HG02588 (cell line): ENCODE measurements at regions not wholly inside any gene's neighbourhood (a gene's known extent, or its start where the extent isn't known, plus 50 kb on each side); places are given as distances from the start of the nearest gene placed in this dataset.
"Not testable (repeated sequence)": the region's sequence is repeated elsewhere in the genome, so short reads cannot be mapped to it uniquely, and the experiment has no call there.

ENCODE experiments used
- ATAC-seq: cut with Tn5 transposase; IDR thresholded peaks from one replicate; pipeline ENCODE4 v1.9.1; 2021; ENCODE audit warnings: mild to moderate bottlenecking, moderate library complexity; ENCODE audit not compliant: unreplicated experiment

DNA sequence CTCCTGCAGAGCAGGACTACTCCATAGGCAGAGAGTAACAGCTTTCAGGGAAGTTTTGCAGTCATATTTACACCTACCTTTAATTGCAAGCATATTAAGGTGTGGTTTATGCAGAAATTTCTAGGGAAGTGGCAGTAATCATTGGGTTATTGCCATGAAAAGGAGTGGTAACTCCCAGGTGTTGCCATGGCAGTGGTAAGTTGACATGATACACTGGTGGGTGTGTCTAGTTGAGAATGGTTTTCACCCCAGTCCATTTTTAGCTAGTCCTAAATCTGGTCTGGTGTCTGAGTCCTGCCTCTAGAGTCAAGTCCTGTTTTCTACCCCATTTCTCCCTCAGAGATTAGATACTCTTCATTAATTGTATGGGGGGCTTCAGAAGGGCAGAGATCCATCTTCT, 128.4 kb upstream of the GMNC start:
- no peak for ATAC-seq

- ATAC-seq = no peak
These were observed 126.7 kb upstream of the GMNC start for GRCh38 chr3:190989218-190989617.

DNA sequence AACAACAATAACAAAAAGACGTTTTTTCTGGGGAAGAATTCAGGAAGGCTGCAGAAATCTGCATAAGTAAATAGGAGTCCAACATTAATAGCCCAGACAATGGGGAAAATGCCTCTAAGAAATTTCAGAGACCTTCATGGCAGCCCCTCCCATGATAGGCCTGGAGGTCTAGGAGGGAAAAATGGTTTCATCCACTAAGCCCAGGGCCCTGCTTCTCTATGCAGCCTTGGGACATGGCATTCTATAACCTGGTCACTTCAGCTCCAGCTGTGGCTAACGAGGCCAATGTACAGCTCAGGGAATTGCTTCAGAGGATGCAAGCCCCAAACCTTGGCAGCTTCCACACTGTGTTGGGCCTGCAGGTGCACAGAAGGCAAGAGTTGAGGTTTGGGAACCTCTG, 125.6 kb upstream of the GMNC start:
- ATAC-seq = no peak

DNA sequence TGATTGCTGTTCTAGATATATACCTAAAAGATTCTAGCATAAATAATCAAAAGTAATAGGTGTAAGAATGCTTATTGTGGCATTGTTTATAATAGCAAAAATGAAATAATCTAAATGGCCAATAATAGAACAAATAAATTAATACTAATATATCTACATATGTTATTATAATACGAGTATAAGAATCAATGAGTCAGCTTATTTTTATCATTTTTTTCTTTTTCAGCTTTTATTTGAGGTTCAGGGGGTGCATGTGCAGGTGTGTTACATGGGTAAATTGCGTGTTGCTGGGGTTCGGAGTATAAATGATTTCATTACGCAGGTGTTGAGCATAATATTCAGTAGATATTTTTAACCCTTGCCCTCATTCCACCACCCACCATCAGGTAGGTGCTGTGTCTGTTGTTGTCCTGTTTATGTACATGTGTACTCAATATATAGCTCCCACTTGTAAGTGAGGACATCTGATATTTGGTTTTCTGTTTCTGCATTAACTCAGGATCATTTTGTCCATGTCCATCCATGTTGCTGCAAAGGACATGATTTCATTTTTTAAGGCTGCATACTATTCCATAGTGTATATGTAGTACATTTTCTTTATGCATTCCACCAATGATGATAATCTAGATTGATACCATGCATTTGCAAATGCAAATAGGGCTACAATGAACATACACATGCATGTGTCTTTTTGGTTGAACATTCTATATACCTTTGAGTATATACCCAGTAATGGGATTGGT, 122.2 kb upstream of the GMNC start:
- no peak for ATAC-seq

DNA sequence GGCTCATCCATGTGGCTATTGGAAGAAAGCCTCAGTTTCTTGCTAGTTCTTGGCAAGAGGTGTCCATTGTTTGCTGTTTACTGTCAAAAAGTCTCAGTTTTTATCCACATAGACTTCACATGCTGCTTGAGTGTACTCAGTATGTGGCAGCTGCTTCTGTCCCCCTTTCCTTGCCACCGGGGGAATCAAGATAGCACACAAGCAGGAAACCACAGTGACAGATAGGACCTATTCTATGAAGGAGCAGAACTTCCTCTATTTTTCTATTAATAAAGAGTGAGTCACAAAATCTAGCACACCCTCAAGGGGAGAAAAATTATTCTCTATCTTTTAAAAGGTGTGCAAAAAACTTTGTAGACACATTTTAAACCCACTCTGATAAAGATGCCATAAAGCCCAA, 121.4 kb upstream of the GMNC start:
- ATAC-seq = no peak

DNA sequence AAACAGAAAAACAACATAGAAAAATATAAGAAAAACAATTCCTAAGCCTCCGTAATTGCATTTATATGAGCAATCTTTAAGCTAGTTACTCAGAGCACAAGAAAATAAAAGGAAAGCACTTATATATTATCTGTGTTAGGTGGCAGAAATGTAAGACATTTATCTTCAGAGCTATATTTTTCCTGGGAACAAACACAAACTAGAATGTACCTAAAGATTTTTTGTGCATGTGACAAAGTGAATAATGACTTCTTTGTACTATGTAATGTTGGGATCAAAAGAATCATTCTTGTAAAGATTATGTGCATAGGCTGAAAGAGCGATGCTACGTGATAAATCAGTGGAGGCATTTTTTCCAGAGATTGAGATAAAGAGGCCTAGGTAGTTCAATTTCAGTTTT, 111.3 kb upstream of the GMNC start:
- no peak for ATAC-seq

- no peak for ATAC-seq
These were observed 110.4 kb upstream of the GMNC start for GRCh38 chr3:190972840-190973270.

DNA sequence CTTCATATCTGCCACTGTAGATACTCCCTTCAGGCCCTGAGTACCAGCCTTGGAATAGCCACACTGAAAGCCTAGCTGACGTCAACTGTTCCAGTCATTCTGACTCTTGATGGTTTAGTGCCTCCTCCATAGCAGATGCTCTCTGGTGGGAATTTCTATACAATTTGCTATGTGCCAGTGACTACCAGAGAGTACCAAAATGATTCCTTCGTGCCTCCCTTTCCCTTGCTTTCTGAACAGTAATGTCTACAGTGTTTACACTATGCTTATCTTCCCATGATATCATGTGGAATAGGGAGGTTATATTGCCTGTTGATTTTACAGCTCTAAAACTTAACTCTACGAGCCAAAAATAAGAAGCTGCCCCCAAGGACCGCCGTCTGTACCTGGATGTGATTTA, 109.7 kb upstream of the GMNC start:
- ATAC-seq = no peak

DNA sequence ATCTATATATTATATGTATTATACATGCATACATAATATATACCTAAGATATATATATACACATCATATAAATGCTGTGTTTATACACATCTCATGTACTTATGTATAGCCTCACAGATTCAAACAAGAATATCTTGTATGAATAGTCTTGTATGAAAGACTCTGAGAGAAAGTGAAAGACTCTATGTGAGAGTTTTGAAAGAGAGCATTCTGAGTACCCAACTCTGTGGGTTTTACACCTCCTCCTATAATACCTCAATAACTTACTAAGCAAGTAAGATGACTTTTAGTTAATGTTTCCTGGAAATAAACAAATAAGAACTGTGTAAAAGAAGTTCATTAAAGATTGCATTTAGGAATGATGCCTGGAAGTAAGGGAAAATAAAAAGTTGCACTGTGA, 108.1 kb upstream of the GMNC start:
- ATAC-seq = no peak

GRCh38 chr3:190968616-190969015, 106.1 kb upstream of the GMNC start:
- ATAC-seq = no peak

DNA sequence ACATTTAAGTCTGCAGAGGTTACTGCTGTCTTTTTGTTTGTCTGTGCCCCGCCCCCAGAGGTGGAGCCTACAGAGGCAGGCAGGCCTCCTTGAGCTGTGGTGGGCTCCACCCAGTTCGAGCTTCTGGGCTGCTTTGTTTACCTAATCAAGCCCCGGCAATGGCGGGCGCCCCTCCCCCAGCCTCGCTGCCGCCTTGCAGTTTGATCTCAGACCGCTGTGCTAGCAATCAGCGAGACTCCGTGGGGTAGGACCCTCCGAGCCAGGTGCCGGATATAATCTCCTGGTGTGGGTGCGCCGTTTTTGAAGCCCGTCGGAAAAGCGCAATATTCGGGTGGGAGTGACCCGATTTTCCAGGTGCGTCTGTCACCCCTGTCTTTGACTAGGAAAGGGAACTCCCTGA, 102.4 kb upstream of the GMNC start:
- not testable (repeated sequence) for ATAC-seq

- ATAC-seq = no peak
These were observed 96.6 kb upstream of the GMNC start for GRCh38 chr3:190959077-190959476.

DNA sequence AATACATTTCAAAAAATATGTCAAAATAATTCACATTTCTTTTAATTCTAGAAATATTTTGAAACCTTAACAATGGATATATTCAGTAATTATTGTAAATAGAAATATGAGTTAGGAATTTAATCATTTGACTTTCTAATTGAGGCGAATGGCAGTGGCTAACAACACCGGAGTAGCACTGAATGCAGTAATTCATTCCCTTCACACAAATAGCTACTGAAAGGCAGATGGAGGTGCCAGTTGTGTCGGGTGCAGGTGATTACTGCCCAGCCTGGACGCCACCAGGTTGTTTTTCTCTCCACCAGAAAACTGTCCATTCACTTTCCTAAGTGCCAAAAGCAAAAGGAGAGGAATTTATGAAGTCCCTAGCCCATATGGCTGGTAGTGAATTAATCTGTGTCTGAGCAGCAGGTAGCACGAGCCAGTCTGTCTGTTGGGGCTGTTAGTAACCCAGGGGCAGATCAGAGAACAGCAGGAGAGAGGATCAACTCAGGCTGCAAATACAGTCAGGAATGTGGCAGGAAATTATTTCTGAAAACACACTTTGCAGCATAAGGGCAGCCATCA, 79.3 kb upstream of the GMNC start:
- no peak for ATAC-seq

GRCh38 chr3:190934616-190935015, 72.1 kb upstream of the GMNC start:
- ATAC-seq = not testable (repeated sequence)

GRCh38 chr3:190926619-190927018, 64.1 kb upstream of the GMNC start:
- ATAC-seq = no peak

- ATAC-seq = no peak
These were observed 50.2 kb upstream of the GMNC start for GRCh38 chr3:190912736-190913135.
